Stimulated activated CD4-positive, alpha-beta T cell treated with anti-CD3 and anti-CD28 coated beads, Interleukin-4, amount 100 ng/mL, for 4 hours (primary cell): ENCODE measurements at regions not wholly inside any gene's neighbourhood (a gene's known extent, or its start where the extent isn't known, plus 50 kb on each side); places are given as distances from the start of the nearest gene placed in this dataset.
A peak's percentile ranks its signal among the peaks of the same experiment; 100 is the strongest.

ENCODE experiments used
- DNase-seq, 2 experiments: peaks; one replicate each; pipeline ENCODE4 v3.0.0-alpha.2; 2020

DNA sequence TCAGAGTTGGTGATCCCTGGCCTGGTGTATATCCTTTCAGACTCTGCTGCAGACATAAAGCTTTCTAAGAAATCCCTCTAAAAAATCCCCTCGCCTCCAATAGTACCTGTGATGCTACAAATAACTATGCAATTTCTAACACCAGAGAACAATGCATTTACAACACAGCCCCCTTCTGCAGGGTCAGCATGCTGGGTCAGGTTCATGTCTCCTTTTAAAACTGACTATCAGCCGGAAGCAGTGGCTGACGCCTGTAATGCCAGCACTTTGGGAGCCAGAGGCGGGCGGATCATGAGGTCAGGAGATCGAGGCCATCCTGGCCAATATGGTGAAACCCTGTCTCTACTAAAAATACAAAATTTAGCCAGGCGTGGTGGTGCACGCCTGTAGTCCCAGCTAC, 77.0 kb upstream of the SPATA12 start:
- DNase-seq = no peak

DNA sequence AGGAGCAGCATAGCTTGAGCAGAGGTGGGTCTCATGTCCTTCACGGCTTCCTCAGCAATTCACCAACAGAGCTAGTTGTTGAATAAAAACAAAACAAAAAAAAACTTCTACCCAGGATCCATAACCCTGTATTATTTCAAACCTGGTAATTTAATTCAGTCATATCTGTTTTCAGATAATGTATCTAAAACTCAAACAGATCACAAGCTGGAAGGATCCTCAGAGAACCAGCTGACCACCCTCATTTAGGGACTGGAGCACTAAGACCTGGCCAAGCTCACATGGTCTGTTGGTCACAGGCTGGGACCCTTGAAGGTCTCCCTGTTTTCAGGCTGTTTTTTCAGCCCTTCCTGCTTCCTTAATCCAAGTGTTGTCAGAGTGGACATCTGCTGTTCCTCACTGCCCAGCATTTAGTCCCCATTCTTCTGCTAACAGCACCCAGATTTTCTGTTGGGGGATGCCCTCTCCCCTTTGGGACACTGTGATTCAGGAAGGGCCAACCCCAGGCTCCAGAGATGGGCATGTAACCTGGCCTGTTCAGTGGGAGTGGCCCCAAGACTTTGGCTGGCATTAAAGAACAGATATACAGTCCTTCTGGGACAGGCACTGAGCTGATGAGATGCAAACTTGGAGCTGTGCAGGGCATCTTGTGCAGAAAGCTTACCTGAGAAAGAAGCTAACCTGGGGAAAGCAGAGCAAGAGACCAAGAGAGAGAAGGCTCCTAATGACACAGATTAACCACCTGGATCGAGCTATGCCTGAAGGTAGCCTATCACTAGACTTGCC, 78.8 kb upstream of the SPATA12 start:
- no peak for DNase-seq

DNA sequence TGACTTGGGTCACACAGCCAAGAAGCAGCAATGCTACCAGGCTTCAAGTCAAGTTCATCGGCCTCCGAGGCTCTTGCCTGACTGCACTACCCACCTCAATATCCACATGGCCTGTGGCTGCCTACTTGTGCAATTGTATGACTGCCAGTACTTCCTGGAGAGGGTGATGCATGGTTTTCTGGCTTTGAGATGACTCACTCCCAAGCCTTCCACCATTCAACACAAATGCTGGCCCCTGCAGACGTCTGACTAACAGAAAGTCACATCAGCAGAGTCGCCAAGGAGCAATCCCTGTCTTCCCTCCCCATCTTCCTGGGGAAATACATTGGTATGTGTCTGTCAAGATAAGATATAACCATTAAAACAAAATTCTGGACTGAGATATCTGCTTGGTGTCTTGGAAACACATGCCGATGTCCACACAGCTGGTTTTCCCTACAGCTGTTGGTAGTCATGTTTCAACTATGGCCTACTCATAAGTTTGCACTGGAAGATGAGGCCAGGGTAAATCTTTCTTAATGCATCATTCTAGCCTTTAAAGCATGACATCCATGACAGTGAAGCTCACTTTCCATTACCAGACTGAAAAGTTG, 79.6 kb upstream of the SPATA12 start:
- DNase-seq = peak; percentile 22 to 58

DNA sequence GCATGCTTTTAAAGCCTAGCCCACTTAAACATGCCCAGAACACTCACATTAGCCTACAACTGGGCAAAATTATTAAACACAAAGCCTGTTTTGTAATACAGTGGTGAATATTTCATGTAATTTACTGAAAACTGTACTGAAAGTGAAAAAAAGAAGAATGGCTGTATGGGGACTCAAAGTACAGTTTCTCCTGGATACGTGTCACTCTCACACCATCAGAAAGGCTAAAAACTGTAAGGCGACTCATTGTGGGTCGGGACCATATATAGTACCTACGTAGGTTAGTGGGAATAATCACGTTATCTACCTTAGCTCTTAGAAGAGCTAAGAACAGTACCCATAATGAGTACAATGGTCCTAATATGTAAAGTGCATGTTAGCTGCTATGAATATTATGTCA, 80.2 kb upstream of the SPATA12 start:
- DNase-seq = no peak

DNA sequence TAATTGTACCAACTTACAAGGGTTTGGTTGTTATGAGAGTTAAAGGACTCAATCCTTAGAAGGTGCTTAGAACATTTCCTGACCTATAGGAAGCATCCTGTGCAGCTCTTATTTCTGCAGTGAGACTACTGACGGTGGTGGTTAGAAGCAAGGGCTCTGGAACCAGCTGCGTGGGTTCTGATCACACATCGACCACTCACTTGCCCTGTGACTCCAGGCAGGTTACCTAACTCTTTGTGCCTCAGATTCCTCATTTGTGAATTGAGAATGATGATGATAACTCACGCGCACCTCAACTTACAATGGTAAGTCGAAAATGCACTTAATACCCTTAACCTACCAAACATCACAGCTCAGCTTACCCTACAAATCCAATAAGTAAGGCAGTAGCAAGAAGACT, 80.7 kb upstream of the SPATA12 start:
- DNase-seq = no peak

DNA sequence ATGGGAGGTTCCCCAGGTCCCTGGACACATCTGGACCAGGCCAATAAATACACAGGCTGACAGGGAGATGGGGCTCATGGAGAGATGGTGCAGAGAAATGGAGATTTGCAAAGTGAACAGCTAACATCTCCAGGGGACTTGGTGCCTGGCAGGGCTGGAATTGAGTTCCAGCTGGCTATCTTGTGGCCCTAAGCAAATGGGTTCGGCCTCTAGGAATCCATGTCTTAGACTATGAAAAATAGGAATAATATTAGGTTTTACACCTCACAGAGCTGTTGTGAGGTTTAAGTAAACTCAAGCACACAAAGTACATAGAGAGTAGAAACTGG, 82.9 kb upstream of the SPATA12 start:
- DNase-seq = no peak

DNA sequence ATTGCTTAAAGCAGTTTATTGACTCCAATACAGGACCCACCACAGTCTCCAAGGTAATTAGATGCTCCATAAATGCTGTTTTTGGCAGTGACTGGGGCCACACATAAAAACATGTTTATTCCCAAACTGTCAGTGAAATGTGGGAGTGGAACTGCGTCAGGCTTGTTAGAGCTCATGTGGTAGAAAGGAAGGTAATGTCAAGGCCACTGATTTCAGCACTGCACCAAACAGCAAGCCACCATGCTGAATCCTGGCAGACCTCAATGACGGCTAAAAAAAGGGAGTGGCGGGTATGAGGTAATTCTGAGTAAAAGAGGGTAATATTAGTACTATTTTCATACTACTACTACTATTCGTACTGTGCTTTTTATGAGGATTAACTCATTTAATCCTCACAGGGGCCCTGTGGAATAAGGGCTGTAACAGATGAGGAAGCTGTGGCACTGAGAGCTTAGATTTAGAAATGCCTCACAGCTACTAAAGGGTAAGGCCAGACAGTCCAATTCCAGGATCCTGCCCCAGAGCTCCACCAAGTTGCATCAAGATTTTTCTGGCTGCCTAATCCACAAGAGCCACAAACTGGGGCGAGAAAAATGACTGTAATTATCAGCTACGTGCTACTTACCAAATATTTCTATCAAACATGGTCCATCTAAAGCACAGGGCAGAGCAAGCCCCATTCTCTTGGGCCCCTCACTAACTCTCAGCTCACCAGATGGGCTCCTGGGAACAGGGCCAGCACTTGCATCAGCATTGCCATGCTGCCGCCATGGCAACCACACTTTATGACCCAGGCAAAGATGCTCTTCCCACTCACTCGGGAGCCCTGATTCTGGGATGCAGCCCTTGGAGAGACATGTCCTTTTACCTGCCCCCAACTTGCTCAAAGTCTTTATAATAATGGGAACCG, 83.6 kb upstream of the SPATA12 start:
- no peak for DNase-seq

DNA sequence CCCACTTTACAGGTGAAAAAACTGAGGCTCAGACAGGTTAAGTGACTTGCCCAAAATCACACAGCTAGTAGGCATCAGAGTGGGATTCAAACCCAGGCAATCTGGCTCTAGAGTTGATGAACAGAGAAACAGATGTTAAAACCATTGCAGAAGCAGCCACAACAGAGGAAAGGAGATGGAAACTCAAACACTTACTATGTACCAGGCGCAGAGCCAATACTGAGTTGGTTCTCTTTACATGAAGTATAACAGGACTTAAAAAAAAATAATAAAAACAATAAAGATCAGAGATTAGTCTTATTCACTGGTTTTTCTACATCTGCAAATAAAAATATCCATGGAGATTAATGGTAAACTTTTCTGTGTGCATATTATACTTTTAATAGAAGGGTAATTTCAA, 84.9 kb upstream of the SPATA12 start:
- DNase-seq = no peak

DNA sequence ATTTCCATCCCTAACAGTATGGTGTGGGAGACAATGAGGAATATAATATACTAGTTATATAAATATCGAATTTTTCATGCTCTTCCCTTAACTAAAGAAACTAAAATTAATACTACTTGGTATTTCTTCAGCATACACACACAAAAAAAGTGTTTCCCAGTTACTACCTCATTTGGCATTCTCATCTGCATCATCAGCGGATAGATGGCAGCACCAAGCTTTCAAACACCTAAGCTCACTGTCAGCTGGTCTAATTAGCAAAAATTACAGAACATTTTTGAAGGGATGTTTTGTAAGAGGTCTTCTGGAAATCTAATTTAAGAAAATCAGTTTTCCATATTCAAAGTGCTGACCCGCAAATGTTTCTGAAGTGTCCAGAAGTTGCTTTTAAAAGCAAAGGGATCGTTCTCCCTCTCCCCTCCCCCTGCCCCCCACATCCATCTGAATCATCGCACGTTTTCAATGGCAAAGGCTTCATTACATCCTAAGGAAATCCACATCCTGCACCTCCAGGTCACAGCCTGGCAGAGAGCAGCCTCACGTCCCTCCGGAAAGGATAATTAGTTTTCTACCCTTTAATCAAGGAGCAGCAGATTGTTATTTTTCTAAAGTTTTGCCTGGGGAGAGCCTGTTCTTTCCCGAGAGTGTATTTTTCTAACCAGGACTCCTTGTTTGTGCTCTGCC, 86.1 kb upstream of the SPATA12 start:
- no peak for DNase-seq

DNA sequence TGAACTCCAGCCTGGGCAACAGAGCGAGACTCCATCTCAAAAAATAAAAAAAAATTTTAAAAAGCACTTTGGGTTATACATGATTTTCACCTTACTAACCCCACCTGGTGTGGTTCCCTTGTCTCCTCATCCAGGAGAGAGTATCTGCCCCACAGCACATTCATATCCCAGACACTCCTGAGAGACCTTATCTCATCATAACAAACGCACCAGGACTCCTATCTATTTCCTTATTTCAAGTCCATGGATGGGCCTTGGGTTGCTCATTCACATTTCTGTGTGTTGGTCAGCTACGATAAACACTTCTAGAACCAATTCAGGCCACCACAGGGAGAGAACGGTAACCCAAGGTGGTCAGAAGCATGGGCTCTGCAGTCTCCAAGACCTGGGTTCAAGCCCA, 88.6 kb upstream of the SPATA12 start:
- no peak for DNase-seq

DNA sequence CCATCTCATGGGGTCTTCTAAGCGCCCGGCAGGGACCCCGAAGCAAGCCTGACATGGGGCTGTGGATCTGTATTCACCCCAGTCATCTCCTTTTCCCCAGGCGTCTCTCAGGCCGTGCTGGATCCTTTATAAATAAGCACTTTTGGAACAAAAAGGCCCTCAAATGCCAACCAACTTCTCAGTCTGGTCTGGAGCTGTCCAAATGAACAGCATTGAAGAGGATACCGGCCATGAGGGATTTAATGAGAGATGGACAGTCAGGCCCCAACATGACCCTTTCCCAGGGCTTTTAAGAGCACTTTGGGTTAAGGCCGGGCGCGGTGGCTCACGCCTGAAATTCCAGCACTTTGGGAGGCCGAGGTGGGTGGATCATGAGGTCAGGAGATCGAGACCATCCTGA, 89.2 kb upstream of the SPATA12 start:
- no peak for DNase-seq

DNA sequence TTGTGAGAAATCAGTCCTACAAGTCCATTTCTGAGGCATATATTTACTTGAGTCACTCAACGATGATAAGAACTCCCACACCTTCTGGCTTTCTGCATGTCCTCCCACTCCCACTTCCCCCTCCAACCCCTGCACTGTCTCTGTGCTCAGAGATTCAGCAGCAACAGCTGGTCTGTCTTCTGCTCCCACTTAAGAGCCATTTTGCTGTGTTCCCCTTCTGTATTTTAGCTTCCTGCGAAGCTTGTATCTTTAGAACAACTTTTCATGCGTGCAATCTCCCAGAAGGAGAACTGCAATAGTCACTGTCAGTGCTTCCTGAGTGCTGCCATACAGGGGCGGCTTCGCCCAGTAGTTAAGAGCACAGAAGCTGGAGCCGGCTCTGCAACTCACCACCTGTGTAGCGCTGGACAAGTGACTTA, 90.0 kb upstream of the SPATA12 start:
- peak in 1 of 2 experiments; percentile 36 for DNase-seq

DNA sequence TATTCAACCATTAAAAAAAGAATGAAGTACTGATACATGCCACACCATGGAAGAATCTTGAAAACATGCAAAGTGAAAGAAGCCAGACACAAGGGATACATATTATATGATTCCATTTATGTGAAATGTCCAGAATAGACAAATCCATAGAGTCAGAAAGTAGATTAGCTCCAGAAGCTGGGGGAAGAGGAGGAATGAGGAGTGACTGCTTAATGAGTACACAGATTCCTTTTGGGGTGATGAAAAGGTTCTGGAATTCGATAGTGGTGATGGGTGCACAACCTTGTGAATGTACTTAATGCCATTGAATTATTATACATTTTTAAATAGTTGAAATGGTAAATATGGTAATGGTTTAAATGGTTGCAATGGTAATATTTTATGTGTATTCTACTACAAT, 90.6 kb upstream of the SPATA12 start:
- DNase-seq = no peak

DNA sequence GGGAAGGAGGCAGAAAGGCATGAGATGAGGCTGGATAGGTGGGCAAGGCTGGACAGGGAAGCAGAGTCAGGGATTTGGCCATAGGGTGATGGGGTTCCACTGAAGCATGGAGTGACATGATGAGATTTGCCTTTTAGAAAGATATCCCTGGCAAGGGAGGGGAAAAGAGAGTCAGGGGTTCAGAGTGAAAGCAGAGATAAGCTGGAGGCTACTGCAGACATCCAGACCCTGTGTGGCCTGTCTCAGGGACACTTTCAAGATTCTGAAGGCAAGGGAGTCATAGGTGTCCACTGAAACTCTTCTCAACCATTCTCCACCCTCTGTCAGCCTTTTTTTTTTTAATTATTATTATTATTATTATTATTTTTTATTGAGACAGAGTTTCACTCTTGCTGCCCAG, 94.0 kb upstream of the SPATA12 start:
- no peak for DNase-seq

DNA sequence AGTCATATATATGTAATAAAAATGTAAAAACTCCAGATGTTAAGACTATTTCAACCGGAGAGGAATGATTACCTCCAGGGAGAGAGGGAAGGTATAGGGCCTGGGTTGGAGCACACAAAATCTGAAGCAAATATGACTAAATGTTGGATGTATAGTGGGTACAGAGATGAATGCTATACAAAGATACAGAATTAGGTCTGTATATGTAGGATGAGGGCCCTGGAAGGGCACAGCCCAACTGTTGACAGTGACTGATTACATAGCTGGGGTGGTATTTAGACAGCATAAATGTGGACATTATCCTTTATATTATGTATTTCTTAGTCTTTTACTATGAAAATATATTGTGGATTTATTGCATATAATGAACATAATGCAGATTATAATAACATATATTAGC, 94.4 kb upstream of the SPATA12 start:
- no peak for DNase-seq

DNA sequence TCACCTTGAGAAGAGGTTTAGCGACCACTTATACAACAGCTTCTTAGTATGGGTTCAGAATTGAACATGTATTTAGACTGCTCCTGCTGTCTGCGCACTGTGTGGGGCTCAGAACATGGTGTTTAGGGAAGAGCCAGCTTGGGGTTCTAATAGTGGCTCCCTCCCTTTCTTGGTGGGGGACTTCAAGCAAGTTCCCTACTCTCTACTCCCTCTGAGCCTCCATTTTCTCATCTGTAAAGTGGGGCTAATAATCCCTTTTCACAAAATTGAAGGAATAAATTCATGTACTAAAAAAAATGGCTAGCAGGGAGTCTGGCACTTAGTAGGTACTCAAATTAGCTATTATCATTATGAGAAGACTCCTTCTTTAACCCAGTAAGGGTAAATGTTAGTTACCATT, 97.5 kb upstream of the SPATA12 start:
- no peak for DNase-seq

DNA sequence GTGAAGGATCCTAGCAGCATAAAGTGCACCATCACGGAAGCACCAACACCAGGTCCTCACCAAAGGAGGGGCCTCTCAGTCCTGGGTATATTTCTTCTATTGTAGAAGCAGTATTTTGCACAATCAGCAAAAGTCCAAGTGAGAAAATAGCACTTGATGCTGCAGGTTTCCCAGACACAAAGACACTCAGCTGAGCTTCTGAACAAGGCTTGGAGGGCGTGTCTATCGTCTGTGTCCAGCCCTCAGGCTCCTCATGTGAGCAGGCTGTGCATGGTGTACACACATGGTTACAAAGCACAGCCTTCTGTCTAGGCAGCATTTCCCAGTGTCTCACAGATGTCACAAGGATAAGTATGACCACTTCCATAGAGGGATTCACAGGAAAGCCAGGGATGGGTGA, 98.3 kb upstream of the SPATA12 start:
- no peak for DNase-seq

DNA sequence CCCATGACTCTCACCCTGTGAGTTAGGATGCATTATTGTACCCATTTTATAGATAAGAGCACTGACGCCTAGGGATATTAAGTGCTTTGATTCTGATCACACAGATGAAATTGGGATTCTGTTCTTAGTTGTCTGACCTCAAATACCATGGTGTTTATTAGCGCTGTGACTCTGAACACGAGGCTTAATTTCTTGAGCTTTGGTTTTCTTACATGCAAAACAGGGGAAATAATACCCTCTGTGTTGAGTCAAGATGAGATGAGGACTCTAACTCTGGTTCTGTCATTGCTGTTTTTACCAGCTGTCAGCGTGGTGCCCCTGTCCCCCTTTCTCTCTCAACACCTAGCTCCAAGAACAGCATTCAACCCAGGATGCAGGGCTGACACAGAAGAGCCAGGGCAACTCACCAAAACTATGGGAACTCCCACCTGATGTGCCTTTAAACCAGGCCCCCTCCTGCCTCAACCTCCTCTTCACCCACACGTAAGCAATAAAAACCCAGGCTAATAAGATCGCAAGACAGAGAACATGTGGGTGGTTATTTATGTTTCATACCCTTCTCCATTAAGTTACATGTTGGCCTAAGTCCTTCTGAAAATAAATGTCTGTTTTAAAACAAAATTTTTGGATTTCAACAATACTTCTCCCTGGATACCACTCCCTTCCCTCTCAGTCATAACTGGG, 100.1 kb upstream of the SPATA12 start:
- no peak for DNase-seq

DNA sequence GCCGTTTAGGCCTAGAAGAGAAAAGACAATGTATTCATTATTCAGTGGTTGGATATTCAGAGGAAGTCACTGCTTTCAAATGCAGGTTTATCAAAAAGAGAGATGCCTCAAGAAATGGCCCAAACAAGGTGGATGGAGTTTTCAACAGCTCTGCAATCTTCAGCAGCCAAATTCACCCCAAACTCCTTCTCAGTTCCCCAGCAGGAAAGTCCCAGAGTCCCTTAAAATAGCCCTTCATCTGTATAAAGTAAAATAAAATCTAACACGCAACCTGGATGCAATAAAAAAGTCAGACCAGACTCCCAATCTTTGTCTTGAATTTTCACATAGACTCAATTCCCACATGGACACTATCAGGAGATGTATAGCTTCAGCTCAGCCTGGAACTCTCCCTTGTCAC, 101.6 kb upstream of the SPATA12 start:
- DNase-seq = no peak

DNA sequence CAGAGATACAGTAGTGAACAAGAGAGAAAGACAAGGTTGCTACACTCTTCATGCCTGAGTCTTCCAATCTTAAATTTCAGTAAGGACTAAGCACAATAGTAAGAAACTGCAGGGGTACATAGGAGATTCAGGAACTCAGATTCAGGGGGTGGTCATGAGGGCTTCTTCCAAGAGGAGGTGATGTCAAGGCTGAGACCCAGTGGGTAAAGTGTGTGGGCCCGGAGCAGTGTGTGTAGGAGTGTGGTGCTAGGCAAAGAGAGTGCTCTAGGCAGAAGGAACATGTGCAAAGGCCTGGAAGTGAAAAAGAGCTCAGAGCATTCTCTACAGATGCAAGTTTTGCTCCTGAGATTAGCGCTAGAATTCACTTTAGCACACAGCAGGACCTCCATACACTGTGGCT, 102.9 kb upstream of the SPATA12 start:
- DNase-seq = no peak

DNA sequence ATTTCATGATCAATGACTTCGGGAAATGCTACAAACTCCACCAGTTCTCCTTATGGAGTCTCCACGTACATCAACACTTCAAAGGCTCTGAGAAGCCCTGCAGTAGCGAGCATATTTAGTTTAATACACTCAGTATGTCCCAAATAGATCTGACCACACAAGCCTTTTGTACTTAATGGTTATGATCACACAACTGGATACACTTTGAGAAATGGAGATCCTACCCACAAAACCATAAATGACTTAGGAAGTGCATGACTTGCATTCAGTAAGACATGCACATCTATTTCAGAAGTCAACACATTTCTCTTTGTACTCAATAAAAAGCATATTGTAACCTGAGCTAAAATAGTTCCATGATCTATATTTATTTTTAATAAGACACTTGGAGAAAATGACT, 103.6 kb upstream of the SPATA12 start:
- DNase-seq = no peak

DNA sequence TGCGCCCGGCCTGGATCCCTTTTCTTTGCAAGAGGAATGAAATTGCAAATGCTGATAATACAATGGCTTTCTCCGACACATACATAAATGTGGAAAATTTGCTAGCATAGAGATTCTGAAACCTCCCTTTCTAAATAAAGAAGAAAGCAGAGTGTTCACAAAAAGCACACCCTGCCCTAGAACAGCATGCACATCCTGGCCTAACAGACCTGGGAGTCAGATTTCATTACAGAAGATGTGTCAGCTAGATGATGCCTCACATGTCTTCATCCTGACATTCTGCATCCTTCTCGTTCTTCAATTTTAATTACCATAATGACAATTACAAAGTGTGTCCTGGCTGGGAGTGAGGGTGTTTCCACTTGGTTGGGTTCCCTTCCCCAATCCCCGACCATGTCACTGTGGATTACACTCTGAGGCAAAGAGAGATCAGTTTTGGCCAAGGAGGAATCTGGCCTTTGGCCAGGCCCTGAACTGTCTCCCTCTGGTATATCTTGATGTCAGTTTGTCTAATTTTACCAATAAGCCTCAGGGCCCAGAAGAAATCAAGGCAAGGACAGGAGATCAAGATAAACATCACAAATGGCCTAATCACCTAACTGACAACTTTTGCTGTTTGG, 104.9 kb upstream of the SPATA12 start:
- no peak for DNase-seq
